Neutrophil (primary cell): ENCODE measurements at regions not wholly inside any gene's neighbourhood (a gene's known extent, or its start where the extent isn't known, plus 50 kb on each side); places are given as distances from the start of the nearest gene placed in this dataset.

ENCODE experiments used
- H3K27ac ChIP-seq: fragments of 200-600 bp; sonication (generic); 2 replicates; pipeline ENCODE4 v1.5.1; 2016; ENCODE audit warnings: mild to moderate bottlenecking, moderate library complexity
- H3K27me3 ChIP-seq: fragments of 200-600 bp; sonication (generic); 2 replicates; pipeline ENCODE4 v1.6.0; 2016; ENCODE audit warnings: mild to moderate bottlenecking
- H3K36me3 ChIP-seq: fragments of 200-600 bp; sonication (generic); 2 replicates; pipeline ENCODE4 v1.5.1; 2017
- H3K4me1 ChIP-seq, 2 experiments: fragments of 200-600 bp in 1 of 2; sonication (generic) in 1 of 2; 1 replicate in 1 of 2; 2 replicates in 1 of 2; pipeline versions ENCODE4 v1.5.1 to v1.6.1; 2013 to 2016; ENCODE audit warnings: low read depth in 1 of 2, low read length in 1 of 2, mild to moderate bottlenecking in 1 of 2, moderate library complexity in 1 of 2; ENCODE audit not compliant: control insufficient read depth in 1 of 2, insufficient read depth in 1 of 2
- H3K4me3 ChIP-seq, 2 experiments: fragments of 200-600 bp in 1 of 2; sonication (generic) in 1 of 2; 1 replicate in 1 of 2; 2 replicates in 1 of 2; pipeline ENCODE4 v1.5.1; 2013 to 2016; ENCODE audit warnings: low read depth in 1 of 2, low read length in 1 of 2, mild to moderate bottlenecking in 1 of 2, moderate library complexity in 1 of 2
- H3K9me3 ChIP-seq: fragments of 200-600 bp; sonication (generic); 2 replicates; pipeline ENCODE4 v1.5.1; 2016
- TF ChIP-seq, protein P1 (sequence below): fragments of 200-600 bp; sonication (generic); IDR thresholded peaks from 2 replicates; pipeline ENCODE4 v1.5.1; 2016; ENCODE audit warnings: antibody characterized with exemption

DNA sequence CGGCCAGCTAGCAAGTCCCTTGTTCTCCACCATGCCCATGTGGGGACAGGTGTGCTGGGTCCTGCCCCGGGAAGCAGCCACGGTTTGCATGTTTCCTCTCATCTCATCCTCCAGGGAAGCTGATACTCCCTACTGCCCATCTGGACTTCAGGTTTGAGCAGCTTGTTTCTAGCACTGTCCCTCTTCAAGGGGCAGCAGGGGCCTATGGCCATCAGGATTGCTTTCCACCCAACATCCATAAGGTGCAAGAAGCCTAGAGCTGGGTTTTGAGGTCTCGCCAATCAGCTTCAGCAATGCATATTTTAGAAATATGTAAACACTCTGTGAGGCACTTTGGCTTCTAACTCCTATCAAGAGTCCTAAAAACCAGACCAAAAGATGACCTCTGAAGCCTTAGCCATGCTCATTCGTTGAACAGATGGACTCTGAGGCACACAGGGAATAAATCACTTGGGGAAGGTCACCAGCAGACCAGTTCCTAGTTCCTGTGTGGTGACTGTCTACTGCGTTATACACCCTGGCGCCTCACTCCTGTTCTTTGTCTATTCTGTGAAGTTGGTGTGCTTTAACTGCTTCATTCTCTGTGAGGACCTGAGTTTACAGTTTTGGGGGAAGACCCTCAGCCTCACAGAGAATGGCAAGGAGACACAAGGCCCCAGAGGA lies 192.6 kb upstream of the TWIST2 start:
- Histone ChIP-seq H3K9me3 (no peaks in the 10 kb centered on the region), H3K27ac (no peak overlapping the region), H3K4me1 (no peaks in the 10 kb centered on the region), H3K36me3 (no peaks in the 10 kb centered on the region), H3K27me3 (peaks cover 11% of the 10 kb centered on the region), H3K4me3 (no peak overlapping the region)
- TF ChIP-seq, protein P1, sequence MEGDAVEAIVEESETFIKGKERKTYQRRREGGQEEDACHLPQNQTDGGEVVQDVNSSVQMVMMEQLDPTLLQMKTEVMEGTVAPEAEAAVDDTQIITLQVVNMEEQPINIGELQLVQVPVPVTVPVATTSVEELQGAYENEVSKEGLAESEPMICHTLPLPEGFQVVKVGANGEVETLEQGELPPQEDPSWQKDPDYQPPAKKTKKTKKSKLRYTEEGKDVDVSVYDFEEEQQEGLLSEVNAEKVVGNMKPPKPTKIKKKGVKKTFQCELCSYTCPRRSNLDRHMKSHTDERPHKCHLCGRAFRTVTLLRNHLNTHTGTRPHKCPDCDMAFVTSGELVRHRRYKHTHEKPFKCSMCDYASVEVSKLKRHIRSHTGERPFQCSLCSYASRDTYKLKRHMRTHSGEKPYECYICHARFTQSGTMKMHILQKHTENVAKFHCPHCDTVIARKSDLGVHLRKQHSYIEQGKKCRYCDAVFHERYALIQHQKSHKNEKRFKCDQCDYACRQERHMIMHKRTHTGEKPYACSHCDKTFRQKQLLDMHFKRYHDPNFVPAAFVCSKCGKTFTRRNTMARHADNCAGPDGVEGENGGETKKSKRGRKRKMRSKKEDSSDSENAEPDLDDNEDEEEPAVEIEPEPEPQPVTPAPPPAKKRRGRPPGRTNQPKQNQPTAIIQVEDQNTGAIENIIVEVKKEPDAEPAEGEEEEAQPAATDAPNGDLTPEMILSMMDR = no peak

GRCh38 chr2:238655974-238656722 lies 191.7 kb upstream of the TWIST2 start:
- no peaks in the 10 kb centered on the region for H3K36me3 ChIP-seq
- H3K4me3 ChIP-seq = no peak overlapping the region
- TF ChIP-seq, protein P1 = no peak
- H3K4me1 ChIP-seq = no peaks in the 10 kb centered on the region
- H3K27me3 ChIP-seq = peaks cover 11% of the 10 kb centered on the region
- H3K9me3 ChIP-seq = no peaks in the 10 kb centered on the region
- no peak overlapping the region for H3K27ac ChIP-seq

DNA sequence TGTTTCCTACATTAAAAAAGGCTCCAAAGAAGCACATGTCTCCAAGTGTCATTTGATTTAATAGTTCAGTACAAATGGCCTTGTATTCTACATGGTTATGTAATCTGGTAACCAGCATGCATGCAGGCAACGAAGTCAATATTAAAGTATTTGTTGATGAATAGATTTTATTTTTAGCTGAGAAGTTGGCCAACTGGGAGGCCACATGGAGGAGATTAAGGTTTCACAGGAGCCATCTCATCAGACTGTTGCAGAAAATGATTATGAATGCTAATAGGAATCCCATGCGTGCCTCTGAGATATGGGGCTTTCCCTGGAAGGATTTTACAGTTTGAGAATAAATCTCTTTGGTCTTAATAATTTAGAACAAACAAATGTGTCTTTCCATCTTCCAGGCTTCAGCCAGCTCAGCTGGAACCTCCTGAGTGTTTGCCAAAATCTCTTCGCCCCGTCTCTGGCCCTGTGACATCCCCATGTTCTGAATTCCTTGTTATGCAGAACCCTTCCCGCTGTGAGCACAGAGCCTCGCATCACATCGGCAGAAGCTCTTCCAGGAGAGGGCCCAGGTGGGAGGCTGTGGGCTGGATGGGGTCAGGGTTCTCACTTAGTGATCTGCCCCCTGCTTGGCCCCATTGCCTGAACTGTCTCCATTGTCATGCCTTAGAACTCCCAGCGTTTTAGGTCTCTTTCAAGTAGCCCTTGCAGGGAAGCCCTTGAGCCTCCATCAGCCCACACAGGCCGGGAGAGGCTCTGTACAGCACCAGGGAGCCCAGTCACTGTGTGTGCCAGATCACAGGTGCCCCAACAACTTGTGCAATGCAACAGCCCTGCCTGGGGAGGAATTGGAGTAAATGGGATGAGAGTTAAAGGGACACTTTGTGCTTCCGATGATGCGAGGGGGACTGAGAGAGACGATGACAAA lies 190.5 kb upstream of the TWIST2 start:
- H3K27me3 ChIP-seq = peaks cover 11% of the 10 kb centered on the region
- no peaks in the 10 kb centered on the region for H3K36me3 ChIP-seq
- no peak overlapping the region for H3K27ac ChIP-seq
- no peak overlapping the region for H3K4me3 ChIP-seq
- no peaks in the 10 kb centered on the region for H3K9me3 ChIP-seq
- H3K4me1 ChIP-seq = no peaks in the 10 kb centered on the region
- TF ChIP-seq, protein P1 = no peak

DNA sequence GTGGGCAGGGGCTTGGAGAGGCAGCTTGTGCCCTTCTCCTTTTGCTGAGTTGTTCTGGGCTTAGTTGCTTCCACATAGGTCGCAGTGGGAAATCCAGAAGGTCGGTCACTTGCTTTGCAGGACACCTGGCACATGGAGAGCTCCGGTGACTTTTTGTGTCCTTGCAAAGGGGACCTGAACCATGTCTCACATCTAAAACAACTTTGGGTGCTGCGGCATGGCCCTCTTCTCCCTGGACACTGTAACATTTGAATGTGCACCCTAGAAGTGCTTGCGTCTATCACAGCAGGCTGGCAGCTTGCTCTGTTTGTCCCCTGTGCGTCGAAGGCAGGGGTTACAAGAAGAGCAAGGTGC lies 189.9 kb upstream of the TWIST2 start:
- TF ChIP-seq, protein P1 = no peak
- Histone ChIP-seq H3K4me3 (no peak overlapping the region), H3K9me3 (no peaks in the 10 kb centered on the region), H3K27ac (no peak overlapping the region), H3K4me1 (no peaks in the 10 kb centered on the region), H3K27me3 (peaks cover 11% of the 10 kb centered on the region), H3K36me3 (no peaks in the 10 kb centered on the region)

- H3K4me3 ChIP-seq = no peak overlapping the region
These were observed 189.1 kb upstream of the TWIST2 start for GRCh38 chr2:238658820-238659219.

More at GRCh38 chr2:238658820-238659219, 189.1 kb upstream of the TWIST2 start:
- Histone ChIP-seq H3K27ac (no peak overlapping the region), H3K27me3 (peaks cover 11% of the 10 kb centered on the region), H3K4me1 (no peaks in the 10 kb centered on the region), H3K9me3 (no peaks in the 10 kb centered on the region), H3K36me3 (no peaks in the 10 kb centered on the region)
- TF ChIP-seq, protein P1 = no peak
